Gastrocnemius medialis (tissue), 4 donors: ENCODE measurements at regions not wholly inside any gene's neighbourhood (a gene's known extent, or its start where the extent isn't known, plus 50 kb on each side); places are given as distances from the start of the nearest gene placed in this dataset.

Experiments
- ATAC-seq, 2 donors: fragments of 150-250 bp; one replicate each; pipeline ENCODE4 v1.9.1; 2016
- DNase-seq, 2 donors: peaks; one replicate each; pipeline ENCODE4 v3.0.0-alpha.2; 2019
- H3K27ac ChIP-seq, 4 donors: fragments of 200-600 bp; sonication (generic); 1 replicate in 1 of 4; 2 replicates in 3 of 4; pipeline ENCODE4 v1.5.1; 2016 to 2018; ENCODE audit warnings: mild to moderate bottlenecking in 2 of 4, moderate library complexity in 1 of 4
- H3K27me3 ChIP-seq, 3 donors: fragments of 200-600 bp; sonication (generic) in 2 of 3; 1 replicate in 1 of 3; 2 replicates in 2 of 3; pipeline versions ENCODE4 v1.5.1 to v1.6.0; 2016 to 2019; ENCODE audit warnings: mild to moderate bottlenecking in 1 of 3, moderate library complexity in 1 of 3
- H3K36me3 ChIP-seq, 2 donors: fragments of 200-600 bp; sonication (generic) in 1 of 2; one replicate each; pipeline ENCODE4 v1.5.1; 2017 to 2018
- H3K4me1 ChIP-seq, 2 donors: fragments of 200-600 bp; sonication (generic) in 1 of 2; one replicate each; pipeline ENCODE4 v1.5.1; 2016 to 2017; ENCODE audit warnings: mild to moderate bottlenecking in 2 of 2
- H3K4me3 ChIP-seq, 4 donors: fragments of 200-600 bp; sonication (generic) in 3 of 4; 1 replicate in 1 of 4; 2 replicates in 3 of 4; pipeline ENCODE4 v1.5.1; 2016 to 2019; ENCODE audit warnings: mild to moderate bottlenecking in 2 of 4
- H3K9me3 ChIP-seq, 3 donors: fragments of 200-600 bp; sonication (generic) in 2 of 3; 1 replicate in 1 of 3; 2 replicates in 2 of 3; pipeline ENCODE4 v1.5.1; 2016 to 2019
- POLR2A ChIP-seq, 2 donors: fragments of 450-650 bp; IDR thresholded peaks; one replicate each; pipeline ENCODE4 v1.6.1; 2017; ENCODE audit warnings: antibody characterized with exemption in 2 of 2, mild to moderate bottlenecking in 2 of 2, moderate library complexity in 2 of 2
- in situ Hi-C, 4 donors: fragments of 200-750 bp; cut with MboI; loops; one replicate each; pipeline versions ENCODE4 v1.15.0 to v1.8.0; 2017; ENCODE audit warnings: low sequenced_read_pairs in 4 of 4
- intact Hi-C: fragments of 100-400 bp; cut with DNase I; formaldehyde crosslinking; loops from one replicate; pipeline ENCODE4 v1.15.1; 2023; ENCODE audit warnings: low total_unique reads
- TF ChIP-seq, protein P1 (sequence below), 5 experiments: fragments of 450-650 bp in 3 of 5; fragments of 200-600 bp in 2 of 5; sonication (generic) in 2 of 5; IDR thresholded peaks in 4 of 5; conservative IDR thresholded peaks in 1 of 5; 1 replicate in 4 of 5; 2 replicates in 1 of 5; pipeline ENCODE4 v1.5.1; 2016 to 2019; ENCODE audit warnings: antibody characterized with exemption in 5 of 5, mild to moderate bottlenecking in 3 of 5, moderate library complexity in 3 of 5

GRCh38 chr11:69401715-69402114 is 79.7 kb upstream of the LINC01488 start:
- H3K4me3 ChIP-seq: no peak overlapping the region
- H3K27ac ChIP-seq: no peak overlapping the region
- no peak for DNase-seq
- intact Hi-C loops (no loop called here), in situ Hi-C loops (no loop called here)
- ATAC-seq: no peak
- H3K4me1 ChIP-seq: no peaks in the 10 kb centered on the region
- no peaks in the 10 kb centered on the region for H3K9me3 ChIP-seq
- H3K36me3 ChIP-seq: no peaks in the 10 kb centered on the region
- no peaks in the 10 kb centered on the region for H3K27me3 ChIP-seq
- TF ChIP-seq, protein P1, sequence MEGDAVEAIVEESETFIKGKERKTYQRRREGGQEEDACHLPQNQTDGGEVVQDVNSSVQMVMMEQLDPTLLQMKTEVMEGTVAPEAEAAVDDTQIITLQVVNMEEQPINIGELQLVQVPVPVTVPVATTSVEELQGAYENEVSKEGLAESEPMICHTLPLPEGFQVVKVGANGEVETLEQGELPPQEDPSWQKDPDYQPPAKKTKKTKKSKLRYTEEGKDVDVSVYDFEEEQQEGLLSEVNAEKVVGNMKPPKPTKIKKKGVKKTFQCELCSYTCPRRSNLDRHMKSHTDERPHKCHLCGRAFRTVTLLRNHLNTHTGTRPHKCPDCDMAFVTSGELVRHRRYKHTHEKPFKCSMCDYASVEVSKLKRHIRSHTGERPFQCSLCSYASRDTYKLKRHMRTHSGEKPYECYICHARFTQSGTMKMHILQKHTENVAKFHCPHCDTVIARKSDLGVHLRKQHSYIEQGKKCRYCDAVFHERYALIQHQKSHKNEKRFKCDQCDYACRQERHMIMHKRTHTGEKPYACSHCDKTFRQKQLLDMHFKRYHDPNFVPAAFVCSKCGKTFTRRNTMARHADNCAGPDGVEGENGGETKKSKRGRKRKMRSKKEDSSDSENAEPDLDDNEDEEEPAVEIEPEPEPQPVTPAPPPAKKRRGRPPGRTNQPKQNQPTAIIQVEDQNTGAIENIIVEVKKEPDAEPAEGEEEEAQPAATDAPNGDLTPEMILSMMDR (IDR thresholded peaks at IDR 0.05 in 4 of 5, conservative IDR thresholded peaks at IDR 0.05 in 1 of 5): no peak
- TF ChIP-seq POLR2A (IDR thresholded peaks at IDR 0.05): no peak

DNA sequence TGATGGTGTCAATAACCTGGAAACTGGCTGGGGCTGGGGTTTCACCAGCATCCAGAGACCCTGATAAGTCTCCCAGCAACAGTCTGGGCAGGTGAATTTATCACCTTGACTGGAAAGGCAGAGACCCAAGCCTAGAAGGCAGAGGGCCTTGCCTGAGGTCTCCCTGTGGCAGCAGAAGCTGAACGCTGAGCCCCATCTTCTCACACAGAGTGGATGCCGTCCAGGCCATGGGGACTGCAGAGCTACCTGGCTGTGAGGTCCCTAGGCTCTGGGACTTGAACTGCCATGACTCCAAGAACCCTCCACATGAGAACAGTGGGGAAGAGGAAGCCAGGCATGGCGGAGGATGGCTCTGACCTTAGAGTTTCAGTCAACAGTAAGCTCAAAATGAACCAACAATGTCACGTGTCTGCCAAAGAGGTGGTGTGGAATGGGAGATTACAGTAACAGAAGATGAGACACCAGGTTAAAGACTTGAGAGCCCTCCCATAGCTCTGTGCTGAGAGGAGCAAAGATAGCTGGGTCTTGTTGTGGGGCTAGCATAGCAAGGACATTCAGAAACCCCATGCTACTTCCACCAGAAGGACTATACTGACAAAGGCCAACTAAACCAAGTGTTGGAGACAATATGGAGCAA is 79.1 kb upstream of the LINC01488 start:
- no peaks in the 10 kb centered on the region for H3K36me3 ChIP-seq
- no peaks in the 10 kb centered on the region for H3K9me3 ChIP-seq
- no peaks in the 10 kb centered on the region for H3K4me1 ChIP-seq
- ATAC-seq: no peak
- no peak overlapping the region for H3K4me3 ChIP-seq
- DNase-seq: no peak
- H3K27me3 ChIP-seq: no peaks in the 10 kb centered on the region
- TF ChIP-seq POLR2A (IDR thresholded peaks at IDR 0.05): no peak
- TF ChIP-seq, protein P1 (IDR thresholded peaks at IDR 0.05 in 4 of 5, conservative IDR thresholded peaks at IDR 0.05 in 1 of 5): no peak
- H3K27ac ChIP-seq: no peak overlapping the region
- in situ Hi-C loops: no loop called here
- intact Hi-C loops: no loop called here

- no peaks in the 10 kb centered on the region for H3K36me3 ChIP-seq
- H3K4me1 ChIP-seq: no peaks in the 10 kb centered on the region
- ATAC-seq (no peak), DNase-seq (no peak)
- TF ChIP-seq, protein P1 (IDR thresholded peaks at IDR 0.05 in 4 of 5, conservative IDR thresholded peaks at IDR 0.05 in 1 of 5): no peak
- no peak for TF ChIP-seq POLR2A (IDR thresholded peaks at IDR 0.05)
- in situ Hi-C loops (no loop called here), intact Hi-C loops (no loop called here)
- H3K27ac ChIP-seq: no peak overlapping the region
- no peaks in the 10 kb centered on the region for H3K9me3 ChIP-seq
- H3K4me3 ChIP-seq: no peak overlapping the region
- H3K27me3 ChIP-seq: no peaks in the 10 kb centered on the region
Measured at GRCh38 chr11:69403556-69404215, 77.8 kb upstream of the LINC01488 start.

GRCh38 chr11:69406060-69406459 is 75.4 kb upstream of the LINC01488 start:
- H3K36me3 ChIP-seq: no peaks in the 10 kb centered on the region
- in situ Hi-C loops (no loop called here), intact Hi-C loops (no loop called here)
- DNase-seq: no peak
- no peaks in the 10 kb centered on the region for H3K9me3 ChIP-seq
- H3K27me3 ChIP-seq: no peaks in the 10 kb centered on the region
- H3K4me3 ChIP-seq: no peak overlapping the region
- no peak for ATAC-seq
- no peak overlapping the region for H3K27ac ChIP-seq
- TF ChIP-seq, protein P1 (IDR thresholded peaks at IDR 0.05 in 4 of 5, conservative IDR thresholded peaks at IDR 0.05 in 1 of 5): no peak
- TF ChIP-seq POLR2A (IDR thresholded peaks at IDR 0.05): no peak
- no peaks in the 10 kb centered on the region for H3K4me1 ChIP-seq
